ENCODE measurements at regions not wholly inside any gene's neighbourhood (a gene's known extent, or its start where the extent isn't known, plus 50 kb on each side); places are given as distances from the start of the nearest gene placed in this dataset.

DNA sequence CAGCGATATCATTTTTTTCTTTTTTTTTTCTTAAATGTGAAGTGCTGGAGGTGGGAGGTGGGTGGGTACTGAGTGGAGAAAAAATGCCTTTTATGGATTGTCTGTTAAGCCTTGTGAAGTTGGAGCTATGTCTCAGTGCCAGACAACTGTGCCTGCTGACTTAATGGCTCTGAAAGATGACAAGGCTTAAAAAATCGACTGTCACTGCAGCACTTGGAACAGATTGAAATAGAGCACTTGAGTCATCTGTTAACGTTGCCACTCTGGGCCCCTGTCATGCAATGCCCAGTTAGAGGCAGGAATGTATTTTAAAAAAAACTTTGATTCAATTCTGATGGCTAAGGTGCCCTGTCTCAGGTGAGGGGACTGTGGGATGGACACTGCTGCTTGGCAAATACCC is 108.2 kb upstream of the HS3ST2 start:
- Histone ChIP-seq H2AFZ (ENCODE audit: low read length) (no peak overlapping the region), H3K9me2 (replicated peaks; ENCODE audit: low read depth, low read length) (no peaks in the 10 kb centered on the region), H3K9me3 (ENCODE audit: insufficient read depth, low read depth, low read length) (no peaks in the 10 kb centered on the region), H3K79me2 (ENCODE audit: insufficient read depth, low read length) (no peaks in the 10 kb centered on the region), H3K36me3 (ENCODE audit: insufficient read depth, low read length) (no peaks in the 10 kb centered on the region), H3K27me3 (ENCODE audit: insufficient read depth, low read length, poor library complexity, severe bottlenecking) (peaks cover 3% of the 10 kb centered on the region), H3K9ac (ENCODE audit: low read depth, low read length, poor library complexity, severe bottlenecking) (no peak overlapping the region), H4K20me1 (ENCODE audit: insufficient read depth, low read length, poor library complexity, severe bottlenecking) (no peaks in the 10 kb centered on the region), H3K4me3 (ENCODE audit: low read length, poor library complexity, severe bottlenecking) (no peak overlapping the region), H3K4me1 (ENCODE audit: insufficient read depth, low read length, poor library complexity, severe bottlenecking) (no peaks in the 10 kb centered on the region), H3K4me2 (ENCODE audit: low read depth, low read length, poor library complexity, severe bottlenecking) (no peak overlapping the region), H3F3A (ENCODE audit: low read depth) (no peaks in the 10 kb centered on the region)
- no peak for TF ChIP-seq EZH2phosphoT487 (IDR thresholded peaks at IDR 0.05; ENCODE audit: borderline replicate concordance)
- TF ChIP-seq, protein P1, sequence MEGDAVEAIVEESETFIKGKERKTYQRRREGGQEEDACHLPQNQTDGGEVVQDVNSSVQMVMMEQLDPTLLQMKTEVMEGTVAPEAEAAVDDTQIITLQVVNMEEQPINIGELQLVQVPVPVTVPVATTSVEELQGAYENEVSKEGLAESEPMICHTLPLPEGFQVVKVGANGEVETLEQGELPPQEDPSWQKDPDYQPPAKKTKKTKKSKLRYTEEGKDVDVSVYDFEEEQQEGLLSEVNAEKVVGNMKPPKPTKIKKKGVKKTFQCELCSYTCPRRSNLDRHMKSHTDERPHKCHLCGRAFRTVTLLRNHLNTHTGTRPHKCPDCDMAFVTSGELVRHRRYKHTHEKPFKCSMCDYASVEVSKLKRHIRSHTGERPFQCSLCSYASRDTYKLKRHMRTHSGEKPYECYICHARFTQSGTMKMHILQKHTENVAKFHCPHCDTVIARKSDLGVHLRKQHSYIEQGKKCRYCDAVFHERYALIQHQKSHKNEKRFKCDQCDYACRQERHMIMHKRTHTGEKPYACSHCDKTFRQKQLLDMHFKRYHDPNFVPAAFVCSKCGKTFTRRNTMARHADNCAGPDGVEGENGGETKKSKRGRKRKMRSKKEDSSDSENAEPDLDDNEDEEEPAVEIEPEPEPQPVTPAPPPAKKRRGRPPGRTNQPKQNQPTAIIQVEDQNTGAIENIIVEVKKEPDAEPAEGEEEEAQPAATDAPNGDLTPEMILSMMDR (conservative IDR thresholded peaks at IDR 0.05; ENCODE audit: low read length) = no peak

DNA sequence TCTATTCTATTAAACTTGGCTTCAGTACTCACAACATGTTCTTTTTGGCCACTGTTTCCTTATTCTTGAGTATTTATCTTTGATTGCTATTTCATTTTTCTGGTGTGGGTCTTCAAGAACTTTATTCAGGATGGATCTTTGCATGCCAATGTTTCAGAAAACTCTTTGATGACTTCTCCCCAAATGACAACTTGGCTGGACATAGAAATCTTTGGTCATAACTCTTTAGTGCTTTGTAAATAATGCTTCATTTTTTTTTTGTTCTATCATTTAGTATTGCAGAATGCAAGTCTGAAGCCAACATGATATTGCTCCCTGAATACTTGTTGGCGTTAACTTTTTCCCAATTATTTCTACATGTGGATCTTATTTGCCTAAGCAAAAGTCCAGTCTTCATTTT is 103.6 kb upstream of the HS3ST2 start:
- Histone ChIP-seq H3K79me2 (ENCODE audit: insufficient read depth, low read length) (no peaks in the 10 kb centered on the region), H3F3A (ENCODE audit: low read depth) (no peaks in the 10 kb centered on the region), H3K36me3 (ENCODE audit: insufficient read depth, low read length) (no peaks in the 10 kb centered on the region), H4K20me1 (ENCODE audit: insufficient read depth, low read length, poor library complexity, severe bottlenecking) (no peaks in the 10 kb centered on the region), H2AFZ (ENCODE audit: low read length) (no peak overlapping the region), H3K9me2 (replicated peaks; ENCODE audit: low read depth, low read length) (no peaks in the 10 kb centered on the region), H3K4me3 (ENCODE audit: low read length, poor library complexity, severe bottlenecking) (no peak overlapping the region), H3K9ac (ENCODE audit: low read depth, low read length, poor library complexity, severe bottlenecking) (no peak overlapping the region), H3K4me2 (ENCODE audit: low read depth, low read length, poor library complexity, severe bottlenecking) (no peak overlapping the region), H3K4me1 (ENCODE audit: insufficient read depth, low read length, poor library complexity, severe bottlenecking) (no peaks in the 10 kb centered on the region), H3K27me3 (ENCODE audit: insufficient read depth, low read length, poor library complexity, severe bottlenecking) (peaks cover 8% of the 10 kb centered on the region), H3K9me3 (ENCODE audit: insufficient read depth, low read depth, low read length) (peaks cover 10% of the 10 kb centered on the region; the same call in 1 of the 2 replicates)
- TF ChIP-seq, protein P1 (conservative IDR thresholded peaks at IDR 0.05; ENCODE audit: low read length) = no peak
- no peak for TF ChIP-seq EZH2phosphoT487 (IDR thresholded peaks at IDR 0.05; ENCODE audit: borderline replicate concordance)

DNA sequence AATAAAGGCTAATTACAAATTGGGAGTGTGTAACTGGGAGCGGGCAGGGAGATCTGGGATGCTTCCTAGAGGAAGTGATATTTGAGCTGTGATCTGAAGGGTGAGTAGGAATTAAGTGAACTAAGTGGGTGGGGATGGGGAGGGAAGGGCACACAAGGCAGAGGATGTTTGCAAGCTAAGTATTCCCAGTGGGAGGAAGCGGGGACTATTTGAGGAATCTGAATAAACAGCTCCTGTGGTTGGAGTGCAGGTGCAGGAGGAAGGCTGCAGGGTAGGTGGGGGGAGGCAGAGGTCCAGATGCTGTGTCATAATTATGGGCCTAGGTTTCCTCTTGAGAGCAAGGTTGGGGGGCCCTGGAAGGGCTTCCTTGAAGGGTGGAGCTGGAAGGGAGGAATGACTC is 102.1 kb upstream of the HS3ST2 start:
- TF ChIP-seq, protein P1 (conservative IDR thresholded peaks at IDR 0.05; ENCODE audit: low read length) = no peak
- TF ChIP-seq EZH2phosphoT487 (IDR thresholded peaks at IDR 0.05; ENCODE audit: borderline replicate concordance) = no peak
- H3F3A ChIP-seq (ENCODE audit: low read depth) = no peaks in the 10 kb centered on the region

More for the DNA sequence above, 102.1 kb upstream of the HS3ST2 start:
- Histone ChIP-seq H3K79me2 (ENCODE audit: insufficient read depth, low read length) (no peaks in the 10 kb centered on the region), H4K20me1 (ENCODE audit: insufficient read depth, low read length, poor library complexity, severe bottlenecking) (no peaks in the 10 kb centered on the region), H2AFZ (ENCODE audit: low read length) (no peak overlapping the region), H3K4me1 (ENCODE audit: insufficient read depth, low read length, poor library complexity, severe bottlenecking) (no peaks in the 10 kb centered on the region), H3K27me3 (ENCODE audit: insufficient read depth, low read length, poor library complexity, severe bottlenecking) (peaks cover 8% of the 10 kb centered on the region), H3K9me2 (replicated peaks; ENCODE audit: low read depth, low read length) (no peaks in the 10 kb centered on the region), H3K9me3 (ENCODE audit: insufficient read depth, low read depth, low read length) (peaks cover 10% of the 10 kb centered on the region; the same call in 1 of the 2 replicates), H3K36me3 (ENCODE audit: insufficient read depth, low read length) (no peaks in the 10 kb centered on the region), H3K9ac (ENCODE audit: low read depth, low read length, poor library complexity, severe bottlenecking) (no peak overlapping the region), H3K4me3 (ENCODE audit: low read length, poor library complexity, severe bottlenecking) (no peak overlapping the region), H3K4me2 (ENCODE audit: low read depth, low read length, poor library complexity, severe bottlenecking) (no peak overlapping the region)

Measured in Loucy (cell line).